ENCODE measurements at regions not wholly inside any gene's neighbourhood (a gene's known extent, or its start where the extent isn't known, plus 50 kb on each side); places are given as distances from the start of the nearest gene placed in this dataset.

DNA sequence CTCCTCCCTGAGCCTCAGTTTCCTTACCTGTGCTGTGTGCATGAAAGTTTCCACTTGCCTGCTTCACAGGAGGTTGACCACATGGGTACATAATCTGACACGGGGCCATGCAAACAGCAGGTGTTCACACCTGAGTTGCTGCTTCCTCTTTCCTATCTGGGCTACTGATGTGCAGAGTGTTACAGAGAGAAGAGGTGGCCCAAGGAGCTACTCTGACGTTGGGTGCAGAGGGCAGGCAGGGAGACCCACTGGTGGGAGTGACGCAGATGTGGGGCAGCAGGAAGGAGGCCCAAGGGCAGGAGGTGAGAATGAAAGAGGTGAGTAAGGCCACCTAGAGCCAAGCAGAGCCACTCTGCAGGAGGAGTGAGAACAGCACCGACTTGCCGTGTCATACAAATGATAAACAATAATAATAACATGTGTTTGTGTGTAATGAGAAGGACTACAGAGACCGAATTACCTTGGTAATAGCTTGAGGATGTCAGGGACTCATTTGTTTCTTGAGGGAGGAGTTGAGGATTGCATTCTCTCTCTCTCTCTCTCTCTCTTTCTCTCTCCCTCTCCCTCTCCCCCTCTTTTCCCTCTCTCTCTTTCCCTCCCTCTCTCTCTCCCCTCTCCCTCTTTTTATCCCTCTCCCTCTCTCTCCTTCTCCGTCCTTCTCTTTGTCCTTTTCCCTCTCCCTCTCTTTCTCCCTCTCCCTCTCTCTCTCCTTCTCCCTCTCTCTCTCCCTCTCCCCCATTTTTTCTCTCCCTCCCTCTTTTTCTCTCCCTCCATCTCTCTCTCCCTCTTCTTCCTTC is 87.4 kb upstream of the IGSF21 start:
- DNase-seq: no peak

DNA sequence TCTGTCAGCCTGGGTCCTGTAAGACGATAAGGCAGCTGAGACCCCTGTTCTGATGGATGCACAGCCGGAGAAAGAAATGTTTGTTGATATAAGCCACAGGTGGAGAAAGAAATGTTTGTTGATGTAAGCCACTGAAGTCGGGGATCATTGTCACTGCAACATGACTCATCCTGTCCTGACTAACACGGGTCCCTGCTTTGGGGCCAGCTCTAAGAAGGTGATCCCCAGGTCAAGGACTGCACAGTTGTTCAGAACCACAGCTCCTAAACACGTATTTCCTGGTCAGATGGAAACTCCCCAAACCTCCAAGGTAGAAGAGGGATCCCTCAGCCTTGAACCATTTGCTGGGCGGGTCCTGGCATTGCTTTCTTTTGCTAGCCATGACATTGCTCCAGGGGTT is 86.4 kb upstream of the IGSF21 start:
- DNase-seq: no peak

DNA sequence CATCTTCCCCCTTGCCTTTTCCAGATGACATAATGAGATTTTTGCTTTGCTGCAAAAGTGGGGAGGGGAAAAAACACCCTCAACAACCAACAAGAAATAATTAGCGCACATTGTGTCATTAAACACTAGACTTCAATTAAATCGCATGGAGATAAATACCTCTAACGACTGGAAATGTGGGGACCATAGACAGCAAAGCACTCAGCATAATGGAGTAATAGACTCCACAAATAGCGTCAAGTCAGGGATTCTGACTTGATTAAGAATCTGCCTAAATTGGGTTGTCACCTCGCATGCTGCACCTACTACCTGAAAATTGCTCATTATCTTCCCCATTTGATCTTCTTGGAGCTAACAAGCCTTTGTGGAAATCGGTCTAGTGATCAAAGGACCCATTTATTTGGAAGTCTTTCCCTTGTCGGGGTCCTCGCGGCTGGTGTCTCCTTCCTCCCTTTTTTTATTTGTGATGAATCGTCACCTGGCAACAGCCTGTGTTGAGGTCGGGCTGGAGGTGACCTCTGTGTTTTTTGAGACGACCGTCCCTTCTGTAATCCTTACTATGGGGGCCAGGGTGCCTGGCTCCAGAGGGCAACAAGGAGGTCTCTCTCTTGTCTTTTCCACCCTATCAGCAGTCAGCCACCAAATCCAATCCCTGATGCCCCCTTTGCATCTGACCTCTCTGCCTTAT is 75.3 kb upstream of the IGSF21 start:
- DNase-seq: no peak

DNA sequence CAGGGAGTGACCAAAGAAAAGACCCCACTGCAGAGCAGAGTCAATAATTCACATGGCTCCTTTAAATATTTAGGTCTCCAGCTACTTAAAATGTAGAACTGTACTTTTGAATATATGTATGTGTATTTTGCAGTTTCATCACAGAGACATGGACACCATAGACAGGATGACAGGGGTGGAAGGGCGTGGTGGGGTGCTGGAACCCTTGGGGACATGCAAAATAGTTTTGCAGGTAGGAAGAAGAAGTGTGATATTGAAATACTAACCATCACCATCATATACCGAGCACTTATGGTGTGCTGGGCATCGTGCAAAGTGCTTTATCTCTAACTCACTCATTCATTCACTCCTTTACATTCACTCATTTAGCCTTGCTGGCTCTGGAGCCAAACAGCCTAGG is 72.5 kb upstream of the IGSF21 start:
- DNase-seq: no peak

DNA sequence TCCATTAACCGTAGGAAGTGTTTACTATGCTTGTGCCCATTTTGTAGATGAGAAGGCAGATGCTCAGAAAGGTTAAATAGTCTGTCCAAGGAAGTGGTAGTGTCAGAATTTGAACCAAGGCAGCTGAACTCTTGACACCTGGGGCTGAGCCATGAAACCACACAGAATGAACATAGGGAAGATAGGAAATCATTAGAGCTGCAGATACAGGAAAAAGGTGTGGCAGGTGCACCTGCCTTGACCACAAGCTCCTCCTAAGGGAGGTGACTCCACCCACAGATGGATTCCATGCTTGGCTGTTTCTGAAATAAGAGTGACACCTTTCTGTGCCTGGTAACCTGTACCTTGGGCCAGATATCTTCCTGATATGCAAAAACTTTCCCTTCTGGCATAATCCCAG is 69.9 kb upstream of the IGSF21 start:
- DNase-seq: no peak

DNA sequence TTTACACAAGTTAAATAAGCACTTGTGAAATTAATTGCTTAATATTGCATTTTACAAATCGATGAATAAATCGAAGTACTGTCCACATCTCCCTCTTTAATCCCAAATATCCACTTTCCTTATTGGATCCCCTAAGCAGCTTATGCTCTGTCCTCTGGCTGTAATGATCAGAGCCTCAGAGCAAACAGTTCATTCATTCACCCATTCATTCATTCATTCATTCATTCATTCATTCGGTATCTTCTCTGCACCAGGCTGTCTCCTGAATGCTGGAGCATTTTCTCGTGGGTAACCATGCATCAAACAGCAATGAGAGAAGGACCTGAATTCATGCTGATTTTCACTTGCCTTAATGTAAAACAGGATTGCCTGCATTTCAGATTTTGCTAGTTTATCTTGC is 69.5 kb upstream of the IGSF21 start:
- no peak for DNase-seq

DNA sequence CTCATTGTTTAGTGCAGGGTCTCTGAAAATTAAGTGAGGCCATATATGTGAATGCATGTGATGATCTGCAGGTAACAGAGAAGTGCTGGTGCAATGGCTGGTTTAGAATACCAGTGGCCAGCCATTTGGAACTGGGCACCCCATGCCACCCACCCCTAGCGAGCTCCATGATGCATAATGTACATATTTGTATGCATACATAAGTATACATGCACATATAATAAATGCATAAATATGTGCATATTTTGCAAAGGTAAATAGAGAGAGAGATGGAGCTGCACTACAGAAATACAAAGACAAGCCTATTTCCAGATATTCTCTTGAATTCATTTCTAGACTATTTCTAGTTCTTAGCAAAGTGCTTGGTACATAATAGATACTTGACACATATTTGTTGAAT is 68.5 kb upstream of the IGSF21 start:
- no peak for DNase-seq

DNA sequence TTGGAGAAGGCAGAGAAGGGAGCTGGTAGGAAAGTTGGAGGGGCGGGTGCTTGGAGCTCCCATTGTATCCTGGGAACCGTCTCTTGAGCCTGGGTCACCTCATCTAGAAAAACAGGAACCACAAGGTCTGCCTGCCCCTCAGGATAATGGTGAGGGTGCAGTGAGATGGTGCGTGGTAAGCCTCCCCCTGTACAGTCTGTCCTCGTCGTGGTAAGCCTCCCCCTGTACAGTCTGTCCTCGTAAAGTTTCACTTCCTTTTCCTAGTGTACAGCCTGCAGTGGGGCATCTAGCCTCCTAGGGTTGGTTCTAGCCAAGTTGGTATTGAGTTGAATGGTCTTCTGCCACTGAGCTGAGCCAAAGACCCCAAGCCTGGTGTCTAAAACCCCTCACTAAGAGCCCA is 66.5 kb upstream of the IGSF21 start:
- no peak for DNase-seq

DNA sequence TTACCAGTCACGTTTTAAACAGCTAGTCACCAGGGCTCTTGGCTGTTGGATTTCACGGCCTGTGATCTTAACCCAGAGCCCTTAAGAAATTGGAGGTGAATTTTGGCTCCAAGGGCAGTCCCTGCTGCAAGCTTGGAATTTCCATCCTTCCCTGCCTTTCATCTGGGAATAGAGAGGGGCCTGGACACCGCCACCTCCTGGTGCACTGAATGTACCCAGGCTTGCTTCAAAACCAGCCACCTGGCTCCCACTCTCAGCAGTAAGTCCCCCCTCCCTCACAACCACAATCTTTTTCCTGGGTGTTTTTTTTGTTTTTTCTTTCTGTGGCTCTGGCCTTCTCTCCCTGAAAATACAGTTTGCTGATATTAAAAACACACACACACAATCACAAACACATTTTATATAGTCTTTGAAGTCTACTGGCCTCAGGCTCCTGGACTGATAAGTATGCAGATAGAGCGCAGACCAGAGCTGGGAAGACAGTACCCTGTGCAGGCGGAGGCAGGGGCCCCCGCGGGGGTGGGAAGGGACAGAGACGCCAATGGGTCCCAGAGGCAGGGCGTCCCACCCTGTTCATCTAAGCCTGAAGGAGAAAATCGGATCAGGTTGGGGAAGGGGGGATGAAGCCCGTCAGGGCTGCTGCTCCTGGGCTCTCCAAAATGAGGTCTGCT is 65.8 kb upstream of the IGSF21 start:
- DNase-seq: no peak

DNA sequence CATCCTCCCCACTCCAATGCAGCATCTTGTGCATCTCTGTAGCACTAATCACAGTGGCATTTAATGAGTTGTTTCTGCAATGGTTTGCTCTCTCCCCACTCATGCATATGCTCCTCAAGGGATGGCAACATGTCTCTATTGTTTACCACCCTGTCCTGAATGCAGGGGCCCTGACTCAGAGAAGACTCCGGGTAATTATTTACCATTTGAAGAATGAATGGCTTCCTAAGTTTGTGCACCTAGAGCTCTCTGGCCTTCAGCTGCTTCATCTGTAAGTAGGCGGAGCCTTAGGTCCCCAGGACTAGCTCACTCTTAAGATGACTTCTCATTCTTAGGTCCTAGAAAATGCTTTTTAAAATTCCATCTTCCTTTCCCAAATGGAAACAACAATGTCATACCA is 63.7 kb upstream of the IGSF21 start:
- peak; percentile 4 for DNase-seq

DNA sequence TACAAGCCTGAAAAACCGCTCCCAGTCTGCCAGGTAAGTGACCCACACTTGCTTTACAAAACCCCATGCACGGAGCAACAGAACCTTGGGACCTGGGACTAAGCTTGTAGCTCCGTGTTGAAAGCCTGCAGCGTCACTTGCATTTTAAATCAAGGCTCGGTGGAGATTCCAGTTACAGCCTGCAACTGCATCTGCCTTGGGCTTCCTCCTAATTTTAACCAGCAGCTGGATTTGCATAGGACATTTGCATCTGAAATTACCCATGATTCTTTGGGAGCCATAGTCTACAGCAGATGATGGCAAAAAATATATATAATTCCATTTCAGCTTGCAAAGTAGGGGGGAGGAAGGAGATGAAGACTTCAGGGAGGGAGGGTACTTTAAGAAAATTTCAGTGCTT is 62.4 kb upstream of the IGSF21 start:
- DNase-seq: no peak

DNA sequence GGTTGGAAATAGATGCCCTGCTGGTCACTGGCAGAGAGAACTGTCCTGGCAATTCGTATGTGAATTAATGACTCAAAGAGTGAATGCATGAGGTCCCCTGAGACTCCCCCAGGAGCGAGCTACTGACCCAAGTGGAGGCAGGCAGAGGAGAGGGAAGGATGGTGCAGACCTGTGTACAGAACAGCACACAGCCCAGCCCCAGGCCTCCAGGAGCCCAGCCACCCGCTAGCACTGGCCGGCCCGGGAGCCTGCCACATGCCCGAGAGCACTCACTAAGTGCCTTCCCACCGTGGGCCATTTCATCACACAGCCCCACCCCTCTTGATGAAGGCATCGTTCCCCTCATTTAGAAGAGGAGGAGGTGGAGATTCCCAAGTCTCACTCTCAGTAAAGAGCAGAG is 62.0 kb upstream of the IGSF21 start:
- no peak for DNase-seq

DNA sequence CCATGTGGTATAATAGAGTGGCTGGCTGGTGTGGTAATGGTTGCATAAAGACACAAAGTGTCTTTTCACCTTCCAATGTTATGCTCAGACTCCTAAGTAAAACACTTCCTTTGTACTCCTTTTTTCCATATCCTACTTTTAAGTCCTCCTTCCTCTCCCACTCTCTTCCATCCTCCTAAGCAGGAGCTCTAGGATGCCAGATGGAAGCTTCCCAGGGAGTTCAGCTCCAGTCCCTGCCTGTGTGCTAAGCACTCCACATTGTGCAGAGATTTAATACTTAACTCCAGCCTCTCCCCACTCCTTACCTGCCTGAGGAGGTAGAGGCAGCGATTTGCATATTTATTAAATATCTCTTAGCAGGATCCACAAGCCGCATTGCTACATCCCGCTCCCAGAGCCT is 60.5 kb upstream of the IGSF21 start:
- no peak for DNase-seq

DNA sequence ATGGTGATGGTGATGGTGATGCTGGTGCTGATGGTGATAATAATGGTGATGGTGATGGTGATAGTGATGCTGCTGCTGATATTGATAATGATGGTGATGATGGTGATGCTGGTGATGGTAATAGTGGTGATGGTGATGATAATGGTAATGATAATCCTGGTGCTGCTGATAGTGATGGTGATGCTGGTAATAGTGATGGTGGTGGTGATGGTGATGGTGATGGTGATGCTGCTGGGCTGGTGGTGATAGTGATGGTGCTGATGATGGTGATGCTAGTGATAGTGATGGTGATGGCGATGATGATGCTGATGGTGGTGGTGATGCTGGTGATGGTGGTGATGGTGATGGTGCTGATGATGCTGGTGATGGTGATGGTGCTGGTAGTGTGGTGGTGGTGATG is 58.4 kb upstream of the IGSF21 start:
- no peak for DNase-seq

DNA sequence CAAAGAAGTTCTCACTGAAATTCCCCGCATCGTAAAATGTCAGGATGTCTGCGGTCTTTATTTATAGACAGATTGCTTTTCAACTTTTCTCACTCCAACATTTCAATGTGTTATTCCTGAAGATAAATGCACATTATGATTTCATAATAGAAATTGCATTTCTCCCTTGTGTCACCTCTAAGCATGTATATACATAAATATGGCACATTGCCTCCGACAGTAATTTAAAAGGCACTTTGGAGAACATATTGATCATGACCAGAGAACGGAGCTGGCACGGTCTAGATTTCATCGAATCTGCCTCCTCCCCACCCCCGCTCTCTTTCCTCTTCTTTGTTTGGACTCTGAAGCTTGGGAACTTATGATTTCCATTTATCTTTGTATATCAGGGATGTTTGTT is 54.9 kb upstream of the IGSF21 start:
- no peak for DNase-seq

DNA sequence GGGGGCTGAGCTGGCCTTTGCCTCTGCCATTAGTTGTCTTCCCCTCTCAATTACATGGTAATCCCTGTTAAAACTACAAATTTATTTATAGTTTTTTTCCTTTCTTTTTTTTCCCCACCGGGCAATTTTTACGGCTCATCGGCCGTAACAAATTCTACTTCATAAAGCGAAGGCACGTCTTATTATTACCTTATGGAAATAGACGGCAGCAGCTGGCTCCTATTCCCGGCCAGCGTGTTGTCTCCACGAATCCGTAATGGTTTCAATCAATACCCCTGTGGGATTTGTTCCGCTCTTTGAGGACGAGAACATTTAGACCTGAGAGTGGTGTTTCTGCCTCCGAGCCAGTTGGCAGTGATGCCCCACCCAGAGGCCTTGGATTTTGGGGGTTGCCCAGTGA is 52.4 kb upstream of the IGSF21 start:
- DNase-seq: no peak

DNA sequence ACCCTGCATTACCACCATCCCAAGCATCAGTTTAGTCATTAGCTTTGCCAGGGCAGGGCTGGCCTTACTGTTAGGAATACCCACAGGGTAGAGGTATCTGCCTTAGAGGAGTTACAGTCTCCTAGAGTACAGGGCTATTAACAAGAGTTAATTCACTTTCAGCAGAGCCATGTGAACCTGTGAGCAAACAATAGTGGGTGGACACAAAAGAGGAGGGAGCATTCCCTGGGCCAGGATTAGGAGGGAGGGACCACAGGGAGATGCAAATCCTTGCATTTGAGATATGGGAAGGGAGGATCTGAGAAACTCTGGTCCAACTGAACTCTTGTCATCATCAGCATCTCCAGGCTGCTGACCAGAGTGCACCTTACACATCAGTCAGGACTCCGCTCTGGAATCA is 51.1 kb upstream of the IGSF21 start:
- DNase-seq: no peak

DNA sequence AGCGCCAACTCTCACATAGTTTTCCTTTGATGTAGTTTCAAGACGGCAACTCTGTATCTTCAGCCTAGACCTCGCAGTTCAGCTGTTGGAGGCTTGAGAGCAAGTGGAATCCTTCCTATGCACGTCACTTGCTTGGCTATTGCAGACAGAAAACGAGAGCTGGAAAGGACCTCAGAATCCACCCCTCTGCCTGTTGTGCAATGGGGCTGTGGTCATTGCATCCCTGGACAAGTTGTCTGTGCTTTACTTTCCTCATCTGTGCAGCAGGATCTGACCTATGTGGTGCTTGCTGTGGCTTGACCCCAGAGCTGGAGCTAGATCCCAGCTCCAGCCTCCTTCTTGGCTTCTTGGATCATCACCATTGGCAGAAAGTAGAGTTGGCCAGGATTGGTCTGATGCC is 50.0 kb upstream of the IGSF21 start:
- no peak for DNase-seq
